Liver (tissue), 8 donors: ENCODE measurements at regions not wholly inside any gene's neighbourhood (a gene's known extent, or its start where the extent isn't known, plus 50 kb on each side); places are given as distances from the start of the nearest gene placed in this dataset.

Experiments
- DNase-seq: peaks from one replicate; pipeline ENCODE4 v3.0.0-alpha.2; 2017; ENCODE audit warnings: low spot score
- H3K27ac ChIP-seq, 2 donors: one replicate each; pipeline ENCODE4 v1.7.0; 2013; ENCODE audit warnings: inconsistent platforms in 2 of 2, low read length in 2 of 2, control low read depth in 1 of 2, low read depth in 1 of 2, mild to moderate bottlenecking in 1 of 2
- H3K27me3 ChIP-seq, 4 donors: one replicate each; pipeline versions ENCODE4 v1.6.1 to v1.7.0; 2013; ENCODE audit warnings: low read length in 3 of 4, inconsistent platforms in 1 of 4, mild to moderate bottlenecking in 1 of 4, moderate library complexity in 1 of 4; ENCODE audit not compliant: control insufficient read depth in 4 of 4, insufficient read depth in 4 of 4
- H3K36me3 ChIP-seq, 4 donors: one replicate each; pipeline versions ENCODE4 v1.6.1 to v1.7.0; 2013; ENCODE audit warnings: low read length in 3 of 4, mild to moderate bottlenecking in 3 of 4, low read depth in 1 of 4, moderate library complexity in 1 of 4; ENCODE audit not compliant: control insufficient read depth in 4 of 4, insufficient read depth in 3 of 4
- H3K4me1 ChIP-seq, 4 donors: one replicate each; pipeline versions ENCODE4 v1.6.1 to v1.7.0; 2013; ENCODE audit warnings: low read length in 3 of 4, mild to moderate bottlenecking in 3 of 4, moderate library complexity in 1 of 4; ENCODE audit not compliant: control insufficient read depth in 4 of 4, insufficient read depth in 4 of 4
- H3K4me3 ChIP-seq, 3 donors: one replicate each; pipeline versions ENCODE4 v1.6.1 to v1.7.0; 2013; ENCODE audit warnings: low read length in 3 of 3, control low read depth in 1 of 3, low read depth in 1 of 3, mild to moderate bottlenecking in 1 of 3
- H3K9ac ChIP-seq, 2 donors: one replicate each; pipeline ENCODE4 v1.7.0; 2013; ENCODE audit warnings: low read length in 2 of 2, mild to moderate bottlenecking in 2 of 2, moderate library complexity in 2 of 2, control low read depth in 1 of 2, low read depth in 1 of 2
- H3K9me3 ChIP-seq, 4 donors: one replicate each; pipeline versions ENCODE4 v1.6.1 to v1.7.0; 2013; ENCODE audit warnings: low read length in 3 of 4; ENCODE audit not compliant: control insufficient read depth in 4 of 4
- ATF3 ChIP-seq: IDR thresholded peaks from 2 replicates; pipeline ENCODE4 v1.6.1; 2016; ENCODE audit warnings: antibody characterized with exemption
- CTCF ChIP-seq: fragments of 150-350 bp; IDR thresholded peaks from 2 replicates; pipeline ENCODE4 v1.5.1; 2017; ENCODE audit warnings: improper control_type of control experiment, low read depth, low read length; ENCODE audit not compliant: missing input control
- EGR1 ChIP-seq, 2 donors: IDR thresholded peaks; 2 replicates each; pipeline ENCODE4 v1.6.1; 2016 to 2018; ENCODE audit warnings: antibody characterized with exemption in 2 of 2, low read depth in 2 of 2
- FOXA1 ChIP-seq: IDR thresholded peaks from 2 replicates; pipeline ENCODE4 v1.6.1; 2016; ENCODE audit warnings: antibody characterized with exemption
- FOXA2 ChIP-seq: IDR thresholded peaks from 2 replicates; pipeline ENCODE4 v1.6.1; 2016; ENCODE audit warnings: antibody characterized with exemption
- GABPA ChIP-seq, 2 donors: IDR thresholded peaks in 1 of 2; conservative IDR thresholded peaks in 1 of 2; 2 replicates each; pipeline ENCODE4 v1.6.1; 2016; ENCODE audit warnings: antibody characterized with exemption in 2 of 2, mild to moderate bottlenecking in 1 of 2, moderate library complexity in 1 of 2
- HNF4A ChIP-seq, 2 donors: conservative IDR thresholded peaks; 2 replicates each; pipeline ENCODE4 v1.6.1; 2016; ENCODE audit warnings: antibody characterized with exemption in 2 of 2, mild to moderate bottlenecking in 2 of 2
- HNF4G ChIP-seq: IDR thresholded peaks from 2 replicates; pipeline ENCODE4 v1.6.1; 2016; ENCODE audit warnings: antibody characterized with exemption
- JUND ChIP-seq, 2 donors: IDR thresholded peaks; 2 replicates each; pipeline ENCODE4 v1.6.1; 2016; ENCODE audit warnings: antibody characterized with exemption in 2 of 2
- NR2F2 ChIP-seq: IDR thresholded peaks from 2 replicates; pipeline ENCODE4 v1.6.1; 2016; ENCODE audit warnings: antibody characterized with exemption
- RAD21 ChIP-seq, 2 donors: IDR thresholded peaks; 2 replicates each; pipeline ENCODE4 v1.6.1; 2016; ENCODE audit warnings: antibody characterized with exemption in 2 of 2, mild to moderate bottlenecking in 2 of 2
- REST ChIP-seq: IDR thresholded peaks from 2 replicates; pipeline ENCODE4 v1.6.1; 2016; ENCODE audit warnings: antibody characterized with exemption, mild to moderate bottlenecking
- RXRA ChIP-seq, 2 donors: IDR thresholded peaks; 2 replicates each; pipeline ENCODE4 v1.6.1; 2017 to 2018; ENCODE audit warnings: antibody characterized with exemption in 2 of 2, mild to moderate bottlenecking in 1 of 2
- SP1 ChIP-seq: IDR thresholded peaks from 2 replicates; pipeline ENCODE4 v1.6.1; 2018; ENCODE audit warnings: antibody characterized with exemption, mild to moderate bottlenecking
- TAF1 ChIP-seq: conservative IDR thresholded peaks from 2 replicates; pipeline ENCODE4 v1.6.1; 2016; ENCODE audit warnings: antibody characterized with exemption, mild to moderate bottlenecking
- YY1 ChIP-seq: IDR thresholded peaks from 2 replicates; pipeline ENCODE4 v1.6.1; 2016; ENCODE audit warnings: antibody characterized with exemption, mild to moderate bottlenecking
- WGBS: extraction: QIAGEN DNeasy Blood & Tissue Kit; methylation state at CpG from one replicate; pipeline ENCODE4 v1.1.7; 2013; 5-methylcytosine and 5-hydroxymethylcytosine counted together
- TF ChIP-seq, protein P1 (sequence below): IDR thresholded peaks from 2 replicates; pipeline ENCODE4 v1.6.1; 2016; ENCODE audit warnings: antibody characterized with exemption
- donor health status: healthy.
- donor health status: healthy.
- donor health status: healthy.
- donor health status: healthy.
- donor health status: healthy.

DNA sequence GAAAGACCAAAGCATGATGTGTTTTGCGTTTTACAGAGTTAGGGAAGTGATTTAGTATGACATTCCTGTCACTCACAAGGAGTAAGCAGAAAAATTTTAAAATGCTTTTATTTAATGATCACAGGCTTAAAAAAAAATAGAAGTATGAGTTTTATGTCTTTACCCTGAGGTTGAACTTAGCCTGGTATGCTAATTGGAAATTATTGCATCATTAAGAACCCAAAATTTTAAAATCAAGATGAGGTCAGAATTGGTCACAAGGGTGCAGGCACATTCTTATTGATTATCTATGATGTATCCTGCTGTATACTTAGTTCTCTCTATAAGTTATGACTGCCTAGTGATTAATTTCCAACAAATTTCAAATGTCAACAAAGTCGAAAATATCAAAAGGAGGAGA lies 585.6 kb upstream of the ALCAM start:
- H3K4me3 ChIP-seq = no peak overlapping the region
- no peak overlapping the region for H3K9ac ChIP-seq
- H3K9me3 ChIP-seq = no peaks in the 10 kb centered on the region
- TF ChIP-seq EGR1 (IDR thresholded peaks at IDR 0.05; ENCODE audit: low read depth in 2 of 2) = no peak
- no peak for TF ChIP-seq HNF4A (conservative IDR thresholded peaks at IDR 0.05)
- no peak for TF ChIP-seq SP1
- TF ChIP-seq JUND (IDR thresholded peaks at IDR 0.05) = no peak
- TF ChIP-seq TAF1 = no peak
- no peak for TF ChIP-seq HNF4G
- no peak for TF ChIP-seq FOXA2
- no peak for TF ChIP-seq YY1
- no peak for TF ChIP-seq GABPA (IDR thresholded peaks at IDR 0.05 in 1 of 2, conservative IDR thresholded peaks at IDR 0.05 in 1 of 2)
- no peak for TF ChIP-seq FOXA1
- TF ChIP-seq RAD21 (IDR thresholded peaks at IDR 0.05) = no peak
- no peak for TF ChIP-seq CTCF
- TF ChIP-seq REST = no peak
- TF ChIP-seq NR2F2 = no peak
- TF ChIP-seq RXRA (IDR thresholded peaks at IDR 0.05) = no peak
- no peak for TF ChIP-seq ATF3
- TF ChIP-seq, protein P1, sequence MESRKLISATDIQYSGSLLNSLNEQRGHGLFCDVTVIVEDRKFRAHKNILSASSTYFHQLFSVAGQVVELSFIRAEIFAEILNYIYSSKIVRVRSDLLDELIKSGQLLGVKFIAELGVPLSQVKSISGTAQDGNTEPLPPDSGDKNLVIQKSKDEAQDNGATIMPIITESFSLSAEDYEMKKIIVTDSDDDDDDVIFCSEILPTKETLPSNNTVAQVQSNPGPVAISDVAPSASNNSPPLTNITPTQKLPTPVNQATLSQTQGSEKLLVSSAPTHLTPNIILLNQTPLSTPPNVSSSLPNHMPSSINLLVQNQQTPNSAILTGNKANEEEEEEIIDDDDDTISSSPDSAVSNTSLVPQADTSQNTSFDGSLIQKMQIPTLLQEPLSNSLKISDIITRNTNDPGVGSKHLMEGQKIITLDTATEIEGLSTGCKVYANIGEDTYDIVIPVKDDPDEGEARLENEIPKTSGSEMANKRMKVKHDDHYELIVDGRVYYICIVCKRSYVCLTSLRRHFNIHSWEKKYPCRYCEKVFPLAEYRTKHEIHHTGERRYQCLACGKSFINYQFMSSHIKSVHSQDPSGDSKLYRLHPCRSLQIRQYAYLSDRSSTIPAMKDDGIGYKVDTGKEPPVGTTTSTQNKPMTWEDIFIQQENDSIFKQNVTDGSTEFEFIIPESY = no peak
- H3K27ac ChIP-seq = no peak overlapping the region
- 70% methylated on average over 2 of the region's 2 CpGs for WGBS
- DNase-seq = no peak
- no peaks in the 10 kb centered on the region for H3K36me3 ChIP-seq
- H3K4me1 ChIP-seq = no peaks in the 10 kb centered on the region
- no peaks in the 10 kb centered on the region for H3K27me3 ChIP-seq

GRCh38 chr3:104785947-104786346 lies 580.8 kb upstream of the ALCAM start:
- DNase-seq = no peak
- no peak for TF ChIP-seq SP1
- TF ChIP-seq FOXA1 = no peak
- no peak for TF ChIP-seq RAD21 (IDR thresholded peaks at IDR 0.05)
- TF ChIP-seq EGR1 (IDR thresholded peaks at IDR 0.05; ENCODE audit: low read depth in 2 of 2) = no peak
- TF ChIP-seq NR2F2 = no peak
- no peak for TF ChIP-seq HNF4A (conservative IDR thresholded peaks at IDR 0.05)
- no peak for TF ChIP-seq ATF3
- TF ChIP-seq JUND (IDR thresholded peaks at IDR 0.05) = no peak
- no peak for TF ChIP-seq REST
- no peak for TF ChIP-seq YY1
- no peak for TF ChIP-seq HNF4G
- Histone ChIP-seq H3K27ac (no peak overlapping the region), H3K4me1 (no peaks in the 10 kb centered on the region), H3K4me3 (no peak overlapping the region), H3K9me3 (no peaks in the 10 kb centered on the region), H3K36me3 (no peaks in the 10 kb centered on the region), H3K27me3 (no peaks in the 10 kb centered on the region), H3K9ac (no peak overlapping the region)
- 61% methylated on average over 5 of the region's 5 CpGs for WGBS
